GM21390 (cell line): ENCODE measurements at regions not wholly inside any gene's neighbourhood (a gene's known extent, or its start where the extent isn't known, plus 50 kb on each side); places are given as distances from the start of the nearest gene placed in this dataset.
A peak's percentile ranks its signal among the peaks of the same experiment; 100 is the strongest.

Experiments used
- ATAC-seq: cut with Tn5 transposase; IDR thresholded peaks from one replicate; pipeline ENCODE4 v1.9.1; 2021; ENCODE audit not compliant: unreplicated experiment

- ATAC-seq = peak; percentile 89
These were observed 155.2 kb upstream of the BMPER start for GRCh38 chr7:33750177-33750576.

GRCh38 chr7:33751443-33751842 lies 153.9 kb upstream of the BMPER start:
- ATAC-seq = no peak

GRCh38 chr7:33753881-33754525 lies 151.3 kb upstream of the BMPER start:
- ATAC-seq = no peak

GRCh38 chr7:33754933-33755928 lies 150.1 kb upstream of the BMPER start:
- no peak for ATAC-seq

- ATAC-seq = no peak
These were observed 148.3 kb upstream of the BMPER start for GRCh38 chr7:33757050-33757449.

- ATAC-seq = no peak
These were observed 147.7 kb upstream of the BMPER start for GRCh38 chr7:33757563-33758165.

- ATAC-seq = no peak
These were observed 145.2 kb upstream of the BMPER start for GRCh38 chr7:33760146-33760545.

GRCh38 chr7:33760834-33761233 lies 144.5 kb upstream of the BMPER start:
- no peak for ATAC-seq

- ATAC-seq = no peak
These were observed 143.8 kb upstream of the BMPER start for GRCh38 chr7:33761449-33762080.

GRCh38 chr7:33762151-33762910 lies 143.0 kb upstream of the BMPER start:
- ATAC-seq = no peak

GRCh38 chr7:33762911-33763306 lies 142.4 kb upstream of the BMPER start:
- no peak for ATAC-seq

GRCh38 chr7:33764752-33765451 lies 140.4 kb upstream of the BMPER start:
- no peak for ATAC-seq

- ATAC-seq = no peak
These were observed 138.9 kb upstream of the BMPER start for GRCh38 chr7:33766405-33766804.

- no peak for ATAC-seq
These were observed 135.4 kb upstream of the BMPER start for GRCh38 chr7:33769930-33770329.

- no peak for ATAC-seq
These were observed 134.8 kb upstream of the BMPER start for GRCh38 chr7:33770576-33770975.

- ATAC-seq = no peak
These were observed 133.9 kb upstream of the BMPER start for GRCh38 chr7:33771422-33771821.

- no peak for ATAC-seq
These were observed 132.3 kb upstream of the BMPER start for GRCh38 chr7:33773053-33773452.

- no peak for ATAC-seq
These were observed 130.4 kb upstream of the BMPER start for GRCh38 chr7:33774762-33775523.

- ATAC-seq = no peak
These were observed 129.5 kb upstream of the BMPER start for GRCh38 chr7:33775790-33776189.
